Panc1 (cell line): ENCODE measurements at regions not wholly inside any gene's neighbourhood (a gene's known extent, or its start where the extent isn't known, plus 50 kb on each side); places are given as distances from the start of the nearest gene placed in this dataset.

Experiments
- POLR2AphosphoS5 ChIP-seq: IDR thresholded peaks from 2 replicates; pipeline ENCODE4 v1.6.1; 2012; ENCODE audit warnings: mild to moderate bottlenecking, low read depth, low read length, moderate library complexity
- TF ChIP-seq, protein P1 (sequence below): fragments of 450-650 bp; IDR thresholded peaks from 2 replicates; pipeline ENCODE4 v1.5.1; 2017; ENCODE audit warnings: mild to moderate bottlenecking
- TF ChIP-seq, protein P2 (sequence below), 2 experiments: IDR thresholded peaks; 2 replicates each; pipeline ENCODE4 v1.6.1; 2011 to 2012; ENCODE audit warnings: low read depth in 2 of 2, control low read depth in 1 of 2, low read length in 1 of 2, mild to moderate bottlenecking in 1 of 2, moderate library complexity in 1 of 2; ENCODE audit not compliant: insufficient read depth in 1 of 2

DNA sequence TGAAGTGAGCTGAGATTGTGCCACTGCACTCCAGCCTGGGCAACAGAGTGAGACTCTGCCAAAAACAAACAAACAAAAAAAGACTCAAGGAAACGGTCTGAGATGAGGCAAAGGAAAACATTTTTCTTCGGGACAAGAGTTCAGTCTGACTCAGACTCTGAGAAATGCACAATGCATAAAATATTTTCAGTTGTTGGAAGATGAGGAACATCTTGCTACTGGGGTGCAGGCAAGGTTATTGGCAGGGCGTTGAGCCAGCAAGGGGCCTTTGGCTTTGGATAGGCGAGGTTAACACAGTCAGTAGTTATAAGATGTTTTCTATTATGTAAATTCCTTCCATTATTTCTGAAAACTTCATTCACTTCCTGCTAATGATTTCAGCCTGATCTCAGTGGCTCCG is 96.1 kb upstream of the VCX start:
- TF ChIP-seq, protein P1, sequence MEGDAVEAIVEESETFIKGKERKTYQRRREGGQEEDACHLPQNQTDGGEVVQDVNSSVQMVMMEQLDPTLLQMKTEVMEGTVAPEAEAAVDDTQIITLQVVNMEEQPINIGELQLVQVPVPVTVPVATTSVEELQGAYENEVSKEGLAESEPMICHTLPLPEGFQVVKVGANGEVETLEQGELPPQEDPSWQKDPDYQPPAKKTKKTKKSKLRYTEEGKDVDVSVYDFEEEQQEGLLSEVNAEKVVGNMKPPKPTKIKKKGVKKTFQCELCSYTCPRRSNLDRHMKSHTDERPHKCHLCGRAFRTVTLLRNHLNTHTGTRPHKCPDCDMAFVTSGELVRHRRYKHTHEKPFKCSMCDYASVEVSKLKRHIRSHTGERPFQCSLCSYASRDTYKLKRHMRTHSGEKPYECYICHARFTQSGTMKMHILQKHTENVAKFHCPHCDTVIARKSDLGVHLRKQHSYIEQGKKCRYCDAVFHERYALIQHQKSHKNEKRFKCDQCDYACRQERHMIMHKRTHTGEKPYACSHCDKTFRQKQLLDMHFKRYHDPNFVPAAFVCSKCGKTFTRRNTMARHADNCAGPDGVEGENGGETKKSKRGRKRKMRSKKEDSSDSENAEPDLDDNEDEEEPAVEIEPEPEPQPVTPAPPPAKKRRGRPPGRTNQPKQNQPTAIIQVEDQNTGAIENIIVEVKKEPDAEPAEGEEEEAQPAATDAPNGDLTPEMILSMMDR: no peak
- TF ChIP-seq POLR2AphosphoS5: no peak
- TF ChIP-seq, protein P2, sequence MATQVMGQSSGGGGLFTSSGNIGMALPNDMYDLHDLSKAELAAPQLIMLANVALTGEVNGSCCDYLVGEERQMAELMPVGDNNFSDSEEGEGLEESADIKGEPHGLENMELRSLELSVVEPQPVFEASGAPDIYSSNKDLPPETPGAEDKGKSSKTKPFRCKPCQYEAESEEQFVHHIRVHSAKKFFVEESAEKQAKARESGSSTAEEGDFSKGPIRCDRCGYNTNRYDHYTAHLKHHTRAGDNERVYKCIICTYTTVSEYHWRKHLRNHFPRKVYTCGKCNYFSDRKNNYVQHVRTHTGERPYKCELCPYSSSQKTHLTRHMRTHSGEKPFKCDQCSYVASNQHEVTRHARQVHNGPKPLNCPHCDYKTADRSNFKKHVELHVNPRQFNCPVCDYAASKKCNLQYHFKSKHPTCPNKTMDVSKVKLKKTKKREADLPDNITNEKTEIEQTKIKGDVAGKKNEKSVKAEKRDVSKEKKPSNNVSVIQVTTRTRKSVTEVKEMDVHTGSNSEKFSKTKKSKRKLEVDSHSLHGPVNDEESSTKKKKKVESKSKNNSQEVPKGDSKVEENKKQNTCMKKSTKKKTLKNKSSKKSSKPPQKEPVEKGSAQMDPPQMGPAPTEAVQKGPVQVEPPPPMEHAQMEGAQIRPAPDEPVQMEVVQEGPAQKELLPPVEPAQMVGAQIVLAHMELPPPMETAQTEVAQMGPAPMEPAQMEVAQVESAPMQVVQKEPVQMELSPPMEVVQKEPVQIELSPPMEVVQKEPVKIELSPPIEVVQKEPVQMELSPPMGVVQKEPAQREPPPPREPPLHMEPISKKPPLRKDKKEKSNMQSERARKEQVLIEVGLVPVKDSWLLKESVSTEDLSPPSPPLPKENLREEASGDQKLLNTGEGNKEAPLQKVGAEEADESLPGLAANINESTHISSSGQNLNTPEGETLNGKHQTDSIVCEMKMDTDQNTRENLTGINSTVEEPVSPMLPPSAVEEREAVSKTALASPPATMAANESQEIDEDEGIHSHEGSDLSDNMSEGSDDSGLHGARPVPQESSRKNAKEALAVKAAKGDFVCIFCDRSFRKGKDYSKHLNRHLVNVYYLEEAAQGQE (IDR thresholded peaks at IDR 0.05; ENCODE audit: insufficient read depth in 1 of 2, low read depth in 2 of 2, low read length in 1 of 2): no peak
